Renal cortical epithelial cell (primary cell): ENCODE measurements at regions not wholly inside any gene's neighbourhood (a gene's known extent, or its start where the extent isn't known, plus 50 kb on each side); places are given as distances from the start of the nearest gene placed in this dataset.

Experiments
- DNase-seq: peaks from one replicate; pipeline ENCODE4 v3.0.0-alpha.2; 2011; ENCODE audit warnings: low read depth

DNA sequence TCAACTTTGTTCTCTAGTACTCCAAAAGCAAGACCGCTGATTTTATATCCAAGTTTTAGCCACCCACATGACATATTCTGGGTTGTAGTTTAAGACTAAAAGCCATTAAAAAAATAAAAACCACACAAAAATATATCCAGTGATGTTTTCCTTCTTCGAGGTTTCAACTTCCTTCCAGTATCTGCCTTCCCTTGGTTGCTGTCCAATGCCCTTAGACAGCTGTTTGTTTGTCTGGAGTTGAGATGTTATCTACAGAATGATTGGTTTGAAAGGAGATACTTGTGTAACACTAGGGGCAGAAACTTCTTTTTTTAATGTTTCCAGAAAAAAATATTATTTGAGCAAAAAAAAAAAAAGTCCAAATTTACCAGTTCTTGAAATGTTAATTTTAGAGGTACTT is 591.5 kb upstream of the PCDH9 start:
- no peak for DNase-seq

DNA sequence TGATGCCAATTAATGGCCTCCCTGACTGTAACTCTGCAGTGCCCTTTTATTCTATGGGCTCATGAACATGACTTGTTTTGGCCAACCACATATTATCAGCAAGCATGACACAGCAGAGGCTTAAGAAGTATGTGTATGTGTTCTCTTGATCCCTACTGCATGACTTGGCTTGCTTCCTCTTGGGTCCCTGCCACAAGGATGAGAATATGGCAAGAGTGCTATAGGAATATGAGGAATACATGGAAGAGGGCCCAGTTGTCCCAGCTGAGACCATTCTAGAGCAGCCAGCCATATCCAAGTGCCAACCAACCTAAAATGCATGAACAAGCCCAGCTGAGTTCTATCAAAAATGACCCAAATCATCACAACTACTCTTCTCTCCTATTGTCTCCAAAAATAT is 576.7 kb upstream of the PCDH9 start:
- no peak for DNase-seq

DNA sequence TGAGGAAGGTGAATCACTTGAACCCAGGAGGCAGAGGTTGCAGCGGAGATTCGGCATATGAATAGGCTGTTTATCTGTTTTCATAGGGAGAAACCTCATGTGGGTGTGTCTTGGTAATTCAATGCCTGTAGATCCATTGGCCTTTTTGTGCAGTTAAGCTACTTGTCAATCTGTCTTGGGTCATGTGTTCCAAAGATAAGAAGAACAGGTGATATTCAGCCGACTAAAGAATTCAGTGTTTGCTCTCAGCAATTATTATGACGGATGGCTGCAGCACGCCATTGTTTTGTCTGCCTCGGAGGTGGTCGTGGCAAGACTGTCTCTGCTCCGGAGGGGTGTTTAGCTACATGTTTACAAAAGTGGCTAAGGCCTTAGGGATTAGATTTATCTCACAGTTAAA is 573.0 kb upstream of the PCDH9 start:
- no peak for DNase-seq

DNA sequence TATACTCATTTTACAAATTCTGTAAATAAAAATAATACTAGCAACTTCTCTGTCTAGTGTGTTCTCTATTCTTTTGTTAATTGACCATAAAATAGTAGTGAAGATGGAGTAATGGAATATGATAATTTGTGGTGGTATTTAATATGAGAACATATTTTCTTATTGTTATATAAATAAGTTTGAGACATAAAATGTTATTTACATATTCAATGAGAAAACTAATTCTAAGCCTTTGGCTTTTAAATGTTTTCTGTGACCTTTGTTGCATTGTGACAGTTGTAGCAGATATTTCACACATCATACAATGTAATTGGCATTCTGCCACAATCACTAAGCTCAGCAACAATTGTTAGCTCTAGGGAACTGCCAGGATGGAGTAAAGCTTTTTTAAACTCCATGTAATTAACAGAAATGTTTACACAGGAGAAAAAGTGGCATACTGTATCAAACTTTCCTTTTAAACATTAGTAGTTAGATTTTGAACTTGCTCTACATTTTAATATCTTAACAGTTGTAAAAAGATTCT is 562.1 kb upstream of the PCDH9 start:
- DNase-seq = peak; percentile 15

DNA sequence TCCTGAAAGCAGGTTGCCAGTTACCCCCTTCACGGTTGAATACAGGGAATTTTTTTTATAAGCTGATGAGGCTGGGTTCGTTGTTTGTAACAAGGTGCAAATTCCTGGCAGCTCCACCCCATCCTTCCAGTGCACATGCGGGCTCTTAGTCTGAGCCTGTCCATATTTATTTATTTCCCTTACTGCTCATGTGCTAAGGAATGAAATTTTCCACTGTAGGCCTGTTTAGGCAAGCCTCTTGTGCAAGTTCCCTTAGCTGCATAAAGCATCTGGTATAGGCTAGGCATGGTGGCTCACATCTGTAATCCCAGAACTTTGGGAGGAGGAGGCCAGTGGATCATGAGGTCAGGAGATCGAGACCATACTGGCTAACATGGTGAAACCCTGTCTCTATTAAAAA is 560.9 kb upstream of the PCDH9 start:
- no peak for DNase-seq

DNA sequence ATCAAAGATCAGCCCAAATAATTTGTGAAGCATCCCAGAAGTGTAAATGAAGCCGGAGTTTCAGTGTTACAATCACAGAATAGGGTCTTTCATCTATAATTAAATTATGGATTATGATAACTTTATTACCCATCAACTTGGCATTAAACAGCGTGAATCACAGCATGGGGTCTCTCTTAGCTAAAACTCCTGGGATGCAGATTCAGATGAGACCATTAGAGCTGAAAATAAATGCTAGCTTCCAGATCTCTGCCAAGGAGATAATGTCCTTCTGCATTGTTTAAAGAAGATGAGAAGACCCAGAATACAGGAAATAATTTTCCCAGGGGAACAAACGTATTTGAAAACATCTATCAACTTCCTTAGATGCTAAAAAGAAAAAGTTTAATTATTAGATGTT is 546.0 kb upstream of the PCDH9 start:
- DNase-seq = no peak

DNA sequence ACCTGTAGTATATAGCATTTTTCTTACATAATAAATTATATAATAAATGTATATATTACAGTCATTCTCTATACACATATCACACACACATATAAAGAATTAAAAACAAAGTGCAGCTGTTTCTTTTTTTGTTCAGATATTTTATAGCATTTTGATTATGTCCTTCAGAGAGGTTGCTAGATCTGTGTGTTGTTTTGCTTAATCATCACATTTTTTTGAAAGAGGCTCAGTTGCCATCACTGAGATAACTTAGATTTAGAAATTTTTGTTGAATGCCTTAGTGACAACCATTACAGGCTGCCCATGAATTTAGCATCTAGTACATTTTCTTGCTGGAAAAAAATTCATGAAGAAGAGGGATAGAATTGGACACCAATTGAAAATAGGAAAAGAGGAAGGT is 545.2 kb upstream of the PCDH9 start:
- DNase-seq = no peak

DNA sequence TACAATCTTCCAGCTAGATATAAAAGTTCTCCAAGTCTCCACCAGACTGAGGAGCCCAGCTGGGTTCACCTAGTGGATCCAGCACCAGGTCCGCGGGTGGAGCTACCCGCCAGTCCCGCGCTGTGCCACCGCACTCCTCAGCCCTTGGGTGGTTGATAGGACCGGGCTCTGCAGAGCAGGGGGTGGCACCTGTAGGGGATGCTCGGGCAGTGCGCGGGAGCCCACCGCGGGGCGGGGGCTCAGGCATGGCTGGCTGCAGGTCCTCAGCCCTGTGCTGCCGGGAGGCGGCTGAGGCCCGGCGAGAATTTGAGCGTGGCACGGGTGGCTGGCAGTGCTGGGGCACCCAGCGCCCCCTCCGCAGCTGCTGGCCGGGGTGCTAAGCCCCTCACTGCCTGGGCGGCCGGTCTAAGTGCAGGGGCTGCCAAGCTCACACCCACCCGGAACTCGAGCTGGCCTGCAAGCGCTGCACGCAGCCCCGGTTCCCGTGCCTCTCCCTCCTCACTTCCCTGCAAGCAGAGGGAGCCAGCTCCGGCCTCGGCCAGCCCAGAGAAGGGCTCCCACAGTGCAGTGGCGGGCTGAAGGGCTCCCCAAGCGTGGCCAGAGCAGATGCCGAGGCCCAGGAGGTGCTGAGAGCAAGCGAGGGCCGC is 542.8 kb upstream of the PCDH9 start:
- no peak for DNase-seq

DNA sequence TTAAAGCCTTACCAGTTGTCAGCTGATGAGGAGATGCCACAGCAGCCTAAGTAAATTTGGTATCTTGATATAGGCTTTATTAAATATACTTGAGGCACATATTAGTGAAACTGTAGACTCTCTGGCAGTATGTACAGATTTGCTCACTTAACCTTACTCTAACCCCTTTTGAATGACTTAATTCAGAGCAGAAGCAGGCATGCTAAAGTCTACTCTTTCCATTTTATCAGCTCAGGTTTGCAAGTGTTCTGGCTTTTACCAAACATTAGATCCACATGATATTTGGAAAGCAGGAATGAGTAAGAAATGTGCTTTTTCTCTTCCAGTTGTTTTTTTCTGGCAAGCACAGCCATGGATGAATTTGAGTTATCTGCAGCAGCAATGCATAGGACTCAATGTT is 541.0 kb upstream of the PCDH9 start:
- DNase-seq = no peak

DNA sequence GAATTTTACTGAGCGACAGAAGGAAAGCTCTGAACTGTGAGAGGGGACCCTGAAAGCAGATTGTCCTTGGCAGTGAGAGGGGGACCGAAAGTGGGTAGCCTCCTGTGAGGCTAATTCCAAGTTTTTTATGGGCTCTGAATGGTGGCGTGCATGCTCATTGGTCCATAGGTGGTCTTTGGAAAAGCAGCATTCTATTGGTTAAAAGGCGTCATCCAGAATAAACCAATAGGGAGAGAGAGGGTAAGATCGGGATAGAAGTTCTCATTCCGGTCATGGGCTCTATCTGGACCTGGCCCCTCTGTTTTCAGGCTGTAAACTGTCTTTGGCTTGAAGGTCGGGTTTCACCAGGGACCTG is 539.8 kb upstream of the PCDH9 start:
- no peak for DNase-seq

DNA sequence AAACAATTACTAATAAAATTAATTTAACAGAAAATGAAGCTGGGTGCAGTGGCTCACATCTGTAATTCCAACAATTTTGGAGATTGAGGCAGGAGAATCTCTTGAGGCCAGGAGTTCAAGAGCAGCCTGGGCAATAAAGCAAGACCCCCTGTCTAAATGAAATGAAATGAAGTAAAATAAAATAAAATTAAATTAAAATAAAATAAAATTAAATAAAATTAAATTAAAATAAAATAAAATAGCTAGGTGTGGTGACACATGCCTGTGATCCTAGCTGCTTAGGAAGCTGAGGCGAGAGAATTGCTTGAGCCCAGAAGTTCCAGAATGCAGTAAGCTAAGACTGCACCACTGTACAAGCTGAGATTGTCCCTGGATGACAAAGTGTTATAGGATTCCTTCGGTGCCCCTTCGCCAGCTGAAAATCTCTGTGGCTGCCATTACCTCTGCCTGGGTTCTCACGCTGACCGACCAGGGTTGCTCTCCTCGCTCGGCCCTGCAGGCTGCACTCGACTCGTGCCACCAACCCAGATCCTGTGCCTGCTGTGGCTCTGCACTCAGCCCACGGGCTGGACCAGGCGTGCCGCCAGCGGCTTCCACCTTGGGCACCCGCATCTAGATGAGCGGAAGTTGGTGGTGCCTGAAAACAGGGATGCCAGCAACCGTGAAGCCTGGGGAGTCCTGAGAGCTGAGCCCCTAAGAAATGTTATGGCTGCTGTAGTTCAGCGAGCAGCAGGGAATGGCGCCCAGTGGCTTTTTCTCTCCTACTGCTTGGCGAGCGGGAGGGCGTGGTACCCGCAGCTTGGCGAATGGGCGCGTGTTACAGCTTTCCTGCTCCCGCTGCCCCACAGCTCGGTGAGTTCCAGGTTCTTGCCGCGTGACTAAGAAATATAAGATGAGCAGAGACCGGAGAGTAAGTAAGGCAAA is 539.2 kb upstream of the PCDH9 start:
- no peak for DNase-seq

DNA sequence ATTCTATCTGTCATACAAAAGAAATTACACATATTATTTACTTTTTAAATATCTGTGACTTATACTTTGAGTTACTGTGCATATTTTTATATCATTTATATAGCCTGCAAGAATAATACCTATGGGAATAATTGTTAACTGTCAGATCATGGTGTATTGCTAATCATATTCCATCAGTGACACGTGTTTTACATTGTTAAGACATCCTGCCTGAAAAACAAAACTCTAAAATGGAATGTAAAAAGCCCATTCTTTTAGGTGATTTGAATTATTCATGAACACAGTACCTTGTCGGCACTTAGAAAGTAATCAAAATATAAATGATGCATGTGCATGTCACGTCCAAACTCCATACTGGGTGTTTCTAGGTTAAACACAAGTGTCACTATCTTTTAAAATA is 533.8 kb upstream of the PCDH9 start:
- no peak for DNase-seq

DNA sequence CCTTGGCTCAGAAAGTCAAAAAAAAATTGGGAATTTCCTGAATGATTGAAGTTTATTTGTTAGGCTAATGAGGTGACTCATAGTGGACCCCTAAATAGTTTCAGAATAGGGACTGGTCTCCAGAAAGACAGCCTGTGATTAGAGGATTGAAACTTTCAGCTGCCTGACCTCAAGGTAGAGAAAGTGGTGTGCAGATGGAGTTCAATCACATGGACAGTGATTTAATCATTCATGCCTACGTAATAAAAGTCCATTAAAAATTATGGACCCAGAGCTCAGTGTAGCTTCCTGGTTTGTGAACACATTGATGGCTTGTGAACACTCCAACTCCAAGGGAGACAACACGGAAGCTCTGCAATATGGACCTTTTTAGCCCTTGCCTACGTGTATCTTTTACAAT is 533.2 kb upstream of the PCDH9 start:
- DNase-seq = no peak

DNA sequence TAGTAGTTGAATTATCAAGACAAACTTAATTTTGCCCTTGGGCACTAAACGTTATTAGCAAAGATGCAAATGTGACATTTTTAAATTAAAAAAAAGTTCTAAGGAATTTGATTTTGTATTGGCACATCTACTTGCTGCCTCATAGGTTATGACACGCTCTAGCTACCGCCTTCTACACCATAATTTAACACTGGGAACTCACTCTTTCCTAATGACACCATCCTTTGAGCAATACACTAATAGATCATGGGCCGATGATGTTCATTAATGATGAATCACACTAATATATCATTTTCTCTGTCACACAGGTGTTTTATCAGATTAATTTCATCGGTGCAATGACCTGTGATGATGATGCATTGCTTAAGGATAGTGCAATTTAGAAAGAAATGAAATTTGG is 528.8 kb upstream of the PCDH9 start:
- no peak for DNase-seq

DNA sequence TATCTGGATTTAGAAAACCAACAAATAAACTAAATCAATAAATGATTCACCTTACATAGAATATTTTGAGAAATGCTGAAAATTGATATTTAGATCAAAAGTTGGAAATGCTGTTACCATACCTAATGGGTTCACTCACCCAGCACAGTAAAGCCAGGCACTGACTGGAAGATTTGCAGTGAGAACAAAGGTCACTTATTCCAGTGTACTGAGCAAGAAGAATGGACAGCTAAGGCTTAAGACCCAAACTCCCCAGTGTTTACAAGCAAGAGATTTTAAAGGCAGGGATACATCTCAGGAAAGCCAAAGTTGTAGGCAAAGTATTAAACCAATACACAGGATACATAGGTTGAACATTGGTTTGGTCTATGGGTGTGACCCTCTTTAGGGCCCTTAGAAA is 523.9 kb upstream of the PCDH9 start:
- no peak for DNase-seq

DNA sequence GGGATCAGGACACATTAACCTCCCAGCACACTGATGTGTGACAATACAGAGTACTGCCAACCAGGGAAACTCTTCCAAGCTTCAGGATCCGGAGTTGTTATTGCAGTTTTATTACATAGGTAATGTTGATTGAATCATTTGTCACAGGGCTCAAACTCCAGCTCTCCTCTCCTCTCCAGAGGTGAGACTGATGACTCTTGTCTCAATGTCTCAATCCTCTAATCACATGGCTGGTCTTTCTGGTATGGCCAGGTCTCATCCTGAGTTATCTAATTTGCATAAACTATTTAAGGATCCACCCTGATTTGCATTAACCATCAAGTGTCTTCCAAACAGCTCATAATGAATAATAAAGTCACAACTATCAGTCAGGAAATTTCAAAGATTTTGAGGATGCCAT is 522.6 kb upstream of the PCDH9 start:
- no peak for DNase-seq

DNA sequence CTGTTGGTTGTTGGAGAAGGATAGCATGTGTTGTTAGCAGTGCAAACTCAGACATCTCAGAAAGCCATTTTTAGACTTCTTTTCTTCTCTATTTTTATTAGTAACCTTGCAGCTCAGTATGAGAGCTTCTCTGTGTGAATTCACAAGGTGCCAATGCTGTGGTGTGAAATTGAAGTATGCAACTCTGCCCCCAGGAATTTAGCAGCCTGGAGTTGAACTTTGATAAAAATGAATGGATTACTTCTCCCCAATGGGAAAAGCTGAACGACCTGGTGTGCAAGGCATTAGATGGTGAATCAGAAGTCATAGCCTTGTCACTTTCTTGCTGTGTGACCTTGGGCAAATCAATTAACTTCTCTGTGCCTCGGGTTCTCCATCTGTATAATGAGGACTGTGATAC is 512.3 kb upstream of the PCDH9 start:
- peak; percentile 1 for DNase-seq

DNA sequence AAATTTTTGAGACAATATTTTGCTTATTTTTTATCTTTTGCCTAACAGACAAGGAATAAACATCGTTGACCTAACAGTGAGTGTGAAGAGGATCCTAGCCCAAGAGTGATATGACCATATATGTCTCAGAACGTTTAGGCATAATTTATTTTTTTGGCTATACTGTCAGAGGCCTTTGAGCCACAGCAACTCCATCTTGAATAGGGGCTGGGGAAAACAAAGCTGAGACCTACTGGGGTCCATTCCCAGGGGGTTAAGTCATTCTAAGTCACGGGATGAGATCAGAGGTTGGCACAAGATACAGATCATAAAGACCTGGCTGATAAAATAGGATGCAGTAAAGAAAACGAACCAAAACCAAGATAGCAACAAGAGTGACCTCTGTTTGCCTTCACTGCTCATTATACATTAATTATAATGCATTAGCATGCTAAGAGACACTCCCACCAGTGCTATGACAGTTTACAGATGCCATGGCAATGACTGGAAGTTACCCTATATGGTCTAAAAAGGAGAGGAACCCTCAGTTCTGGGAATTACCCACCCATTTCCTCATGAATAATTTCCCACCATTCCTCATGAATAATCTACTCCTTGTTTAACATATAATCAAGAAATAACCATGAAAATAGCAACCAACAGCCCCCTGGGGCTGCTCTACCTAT is 510.9 kb upstream of the PCDH9 start:
- DNase-seq = peak; percentile 11

DNA sequence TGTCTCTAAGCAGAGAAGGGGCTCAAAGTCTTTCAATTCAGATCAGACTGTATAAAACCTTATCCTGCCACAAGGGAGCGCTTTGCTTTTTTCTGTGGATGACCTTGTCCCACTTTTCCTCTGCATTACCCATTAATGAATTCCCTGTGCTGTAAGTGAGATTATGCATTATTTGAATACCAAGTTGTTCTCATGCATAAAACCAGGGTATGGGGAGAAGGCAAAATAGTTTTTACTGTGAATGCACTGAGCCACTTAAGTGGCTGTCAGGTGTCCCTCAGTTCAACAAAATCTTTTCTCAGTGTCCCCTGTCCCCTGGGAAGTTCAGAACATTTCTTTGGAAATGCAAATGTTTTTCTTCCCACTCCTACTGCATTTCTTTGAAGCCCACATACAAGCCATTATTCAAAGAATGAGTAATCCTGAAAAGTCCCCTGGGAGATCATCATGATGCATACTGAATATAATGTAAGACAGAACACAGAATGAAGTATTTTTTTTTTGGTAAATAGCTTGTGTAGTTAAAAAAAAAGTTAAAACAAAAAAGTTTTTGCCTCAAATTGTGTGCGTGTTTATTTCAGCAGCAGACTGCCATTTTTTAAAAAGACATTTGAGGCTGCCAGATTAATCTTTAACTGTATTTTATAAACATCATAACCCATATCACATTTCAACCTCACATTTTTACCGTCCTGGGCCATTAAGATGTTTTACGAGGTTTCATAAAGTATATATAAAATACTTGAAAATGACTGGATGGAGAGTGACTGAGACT is 506.7 kb upstream of the PCDH9 start:
- DNase-seq = peak; percentile 89

DNA sequence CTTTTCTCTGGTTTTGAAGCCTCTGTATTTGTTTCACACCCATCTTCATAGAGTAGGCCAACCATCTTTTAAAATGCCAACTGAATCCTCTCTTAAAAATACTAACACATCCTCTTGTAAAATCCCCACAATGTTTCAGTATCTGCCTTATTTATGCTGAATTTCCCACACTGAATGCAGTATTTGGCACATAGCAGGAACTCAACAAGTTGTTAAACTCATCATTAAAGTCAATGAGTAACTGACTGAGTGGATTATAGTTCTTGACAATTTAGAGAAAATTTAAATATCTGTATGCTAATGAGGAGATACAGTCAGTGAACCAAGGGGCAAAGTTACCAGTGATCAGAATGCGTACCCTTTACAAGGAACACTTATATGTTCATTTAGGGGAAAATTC is 505.5 kb upstream of the PCDH9 start:
- peak; percentile 75 for DNase-seq

DNA sequence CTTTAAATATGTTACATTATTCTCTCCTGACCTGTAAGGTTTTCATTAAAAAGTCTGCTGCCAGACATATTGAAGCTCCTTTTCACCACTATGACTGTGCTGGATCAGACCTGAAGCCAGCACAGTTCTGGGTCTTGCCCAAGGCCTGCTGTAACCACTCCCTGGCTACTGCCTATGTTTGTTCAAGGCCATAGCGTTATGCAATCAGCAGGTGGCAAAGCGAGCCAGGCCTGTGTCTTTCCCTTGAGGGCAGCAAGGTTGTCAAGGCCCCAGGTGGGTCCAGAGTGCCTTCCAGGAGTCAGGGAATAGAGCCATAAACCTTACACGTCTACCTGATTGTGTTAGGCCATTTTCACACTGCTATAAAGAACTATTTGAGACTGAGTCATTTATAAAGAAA is 496.8 kb upstream of the PCDH9 start:
- DNase-seq = peak; percentile 36

DNA sequence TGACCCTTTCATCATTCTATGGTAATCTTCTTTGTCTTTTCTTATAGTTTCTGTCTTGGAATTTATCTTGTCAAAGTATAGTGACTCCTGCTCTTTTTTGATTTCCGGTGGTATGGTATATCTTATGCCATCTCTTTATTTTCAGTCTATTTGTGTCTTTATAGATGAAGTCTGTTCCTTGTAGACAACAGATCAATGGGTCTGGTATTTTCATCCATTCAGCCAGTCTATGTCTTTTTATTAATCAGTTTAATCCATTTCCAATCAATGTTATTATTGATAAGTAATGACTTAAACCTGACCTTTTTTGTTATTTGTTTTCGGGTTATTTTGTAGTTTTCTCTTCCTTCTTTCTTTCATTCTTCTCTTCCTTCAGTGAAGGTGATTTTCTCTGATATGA is 495.9 kb upstream of the PCDH9 start:
- DNase-seq = no peak
